Superior temporal gyrus (tissue), 1 donor: ENCODE measurements at regions not wholly inside any gene's neighbourhood (a gene's known extent, or its start where the extent isn't known, plus 50 kb on each side); places are given as distances from the start of the nearest gene placed in this dataset.
"Not testable (repeated sequence)": the region's sequence is repeated elsewhere in the genome, so short reads cannot be mapped to it uniquely, and the experiment has no call there.

Source experiments
- DNase-seq: peaks from one replicate; pipeline ENCODE4 v3.0.0-alpha.2; 2016; ENCODE audit errors: extremely low spot score

DNA sequence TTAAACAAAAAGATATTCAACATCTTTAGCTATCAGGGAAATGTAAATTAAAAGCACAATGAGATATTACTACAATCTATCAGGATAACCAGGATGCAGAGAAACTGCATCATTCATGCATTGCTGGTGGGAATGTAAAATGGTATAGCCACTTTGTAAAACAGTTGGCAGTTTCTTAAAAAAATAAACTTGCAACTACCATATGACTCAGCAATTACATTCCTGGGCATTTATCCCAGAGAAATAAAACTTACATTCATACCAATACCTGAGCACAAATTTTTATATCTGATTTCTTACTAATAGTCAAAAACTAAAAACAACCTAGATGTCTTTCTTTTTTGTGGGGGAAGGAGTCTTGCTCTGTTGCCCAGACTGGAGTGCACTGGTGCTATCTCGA lies 190.3 kb upstream of the TAB2 start:
- DNase-seq: no peak

DNA sequence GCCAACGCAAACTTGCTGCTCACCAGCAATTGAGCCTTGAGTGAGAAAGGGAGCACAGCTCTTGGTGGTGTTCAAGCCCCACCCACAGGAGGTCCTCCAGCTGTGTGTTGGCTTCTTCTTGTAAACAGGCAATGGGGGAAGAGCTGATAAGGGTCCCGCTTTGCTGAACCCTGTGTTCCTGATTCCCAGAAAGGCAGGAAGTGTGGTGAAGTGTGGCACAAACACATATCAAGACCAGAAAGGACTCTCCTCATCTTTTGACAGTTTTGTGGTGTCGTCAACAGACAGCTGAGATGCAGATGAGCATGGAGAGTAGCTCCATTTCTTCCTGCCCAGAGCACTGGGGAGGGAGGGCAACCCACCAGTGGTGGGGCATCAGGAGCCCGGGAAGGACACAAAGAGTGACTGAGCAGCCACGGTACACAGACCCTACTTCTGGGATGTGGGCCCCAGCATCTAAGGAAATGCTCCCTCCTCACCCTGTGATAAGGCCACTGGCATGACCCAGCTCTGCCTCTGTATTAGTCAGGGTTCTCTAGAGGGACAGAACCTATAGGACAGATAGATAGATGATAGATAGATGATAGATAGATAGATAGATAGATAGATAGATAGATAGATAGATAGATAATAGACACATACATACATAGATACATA lies 188.9 kb upstream of the TAB2 start:
- DNase-seq: no peak

GRCh38 chr6:149129371-149130077 lies 188.0 kb upstream of the TAB2 start:
- DNase-seq: no peak

- no peak for DNase-seq
Observed at GRCh38 chr6:149130090-149130489, 187.4 kb upstream of the TAB2 start.

GRCh38 chr6:149130508-149130907 lies 187.0 kb upstream of the TAB2 start:
- DNase-seq: no peak

GRCh38 chr6:149131891-149132290 lies 185.6 kb upstream of the TAB2 start:
- no peak for DNase-seq

- no peak for DNase-seq
Observed at GRCh38 chr6:149132336-149132735, 185.2 kb upstream of the TAB2 start.

GRCh38 chr6:149134511-149134933 lies 183.0 kb upstream of the TAB2 start:
- no peak for DNase-seq

DNA sequence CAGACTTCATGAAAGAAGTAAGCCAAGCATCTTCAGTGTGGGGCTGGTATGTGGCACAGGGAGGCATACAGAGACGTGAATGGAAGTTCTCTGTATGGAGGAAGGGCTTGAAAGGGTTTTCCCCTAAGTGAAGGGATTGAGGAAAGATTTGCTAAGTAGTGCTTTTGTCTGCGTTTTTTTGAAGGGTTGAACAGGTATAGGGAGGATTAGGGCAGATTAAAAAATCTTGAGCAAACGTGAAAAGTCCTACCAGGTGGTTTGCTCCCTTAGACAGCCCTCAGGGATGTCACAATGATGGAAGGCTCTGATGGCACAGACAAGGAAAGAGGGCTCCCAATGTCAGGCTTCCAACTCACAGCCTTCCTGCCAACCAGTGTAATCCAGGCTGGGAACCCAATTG lies 181.7 kb upstream of the TAB2 start:
- no peak for DNase-seq

DNA sequence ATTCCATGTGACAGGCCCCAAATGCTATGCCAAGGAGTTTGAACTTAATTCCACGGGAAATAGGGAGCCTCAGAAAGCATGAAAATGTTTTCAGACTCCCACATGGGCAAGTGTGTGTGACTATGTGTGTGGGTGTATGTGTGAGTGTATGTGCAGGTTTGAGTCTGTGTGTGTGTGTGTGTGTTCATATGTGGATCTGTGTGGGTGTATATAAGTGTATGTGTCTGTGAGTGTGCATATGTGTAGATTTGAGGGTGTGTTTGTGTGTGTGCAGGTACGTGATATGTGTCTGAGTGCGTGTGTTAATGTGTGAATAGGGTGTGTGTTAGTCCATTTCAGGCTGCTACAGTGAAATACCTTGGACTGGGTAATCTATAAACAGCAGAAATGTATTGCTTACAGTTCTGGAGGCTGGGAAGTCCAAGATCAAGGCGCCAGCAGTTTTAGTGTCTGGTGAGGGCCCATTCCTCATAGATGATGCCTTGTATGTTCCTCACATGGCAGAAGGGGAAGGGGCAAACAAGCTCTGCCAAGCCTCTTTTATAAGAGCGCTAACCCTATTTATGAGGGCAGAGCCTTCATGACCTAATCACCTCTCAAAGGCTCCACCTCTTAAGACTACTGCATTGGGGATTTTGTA lies 181.1 kb upstream of the TAB2 start:
- DNase-seq: no peak

GRCh38 chr6:149136913-149137286 lies 180.6 kb upstream of the TAB2 start:
- DNase-seq: no peak

DNA sequence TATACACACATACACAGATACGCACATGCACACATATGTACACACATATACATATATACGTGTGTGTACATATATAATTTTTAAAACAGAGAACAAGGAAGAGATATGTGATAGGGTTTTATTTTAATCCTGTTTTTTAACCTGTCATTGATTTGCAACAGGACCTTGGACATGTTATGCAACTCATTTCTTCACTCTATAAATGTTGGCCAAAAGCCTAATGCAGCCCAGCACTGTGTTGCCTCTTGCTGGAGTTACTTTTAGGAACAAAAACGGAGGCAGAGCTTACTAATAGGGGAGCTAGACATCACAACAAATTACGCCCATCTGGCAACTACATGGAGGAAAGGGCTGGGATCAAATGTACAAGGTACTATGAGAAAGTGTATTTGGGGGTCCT lies 179.9 kb upstream of the TAB2 start:
- DNase-seq: no peak

DNA sequence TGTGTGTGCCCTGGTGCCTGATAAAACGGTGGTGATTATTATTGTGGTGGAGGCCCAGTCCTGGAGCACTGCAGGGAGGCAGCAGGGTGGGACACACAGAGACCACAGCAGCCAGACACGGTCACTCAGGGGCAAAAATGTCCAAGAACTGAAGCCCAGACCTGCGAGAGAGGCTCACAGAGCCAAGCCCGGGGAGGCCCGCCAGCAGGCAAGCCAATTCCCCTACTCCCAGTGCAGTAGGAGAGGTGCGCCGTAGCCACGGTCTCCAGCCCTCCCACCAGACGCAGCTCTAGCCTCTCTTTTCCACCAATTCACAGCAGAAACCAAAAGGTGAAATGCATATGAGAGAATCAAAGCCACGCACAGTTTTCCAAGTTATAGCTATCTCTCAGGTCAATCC lies 179.4 kb upstream of the TAB2 start:
- DNase-seq: no peak

GRCh38 chr6:149138699-149139294 lies 178.7 kb upstream of the TAB2 start:
- DNase-seq: no peak

- DNase-seq: no peak
Observed at GRCh38 chr6:149139782-149140136, 177.8 kb upstream of the TAB2 start.

GRCh38 chr6:149140137-149140909 lies 177.2 kb upstream of the TAB2 start:
- DNase-seq: no peak

- DNase-seq: no peak
Observed at GRCh38 chr6:149140910-149141290, 176.6 kb upstream of the TAB2 start.

GRCh38 chr6:149142924-149143429 lies 174.5 kb upstream of the TAB2 start:
- DNase-seq: no peak

DNA sequence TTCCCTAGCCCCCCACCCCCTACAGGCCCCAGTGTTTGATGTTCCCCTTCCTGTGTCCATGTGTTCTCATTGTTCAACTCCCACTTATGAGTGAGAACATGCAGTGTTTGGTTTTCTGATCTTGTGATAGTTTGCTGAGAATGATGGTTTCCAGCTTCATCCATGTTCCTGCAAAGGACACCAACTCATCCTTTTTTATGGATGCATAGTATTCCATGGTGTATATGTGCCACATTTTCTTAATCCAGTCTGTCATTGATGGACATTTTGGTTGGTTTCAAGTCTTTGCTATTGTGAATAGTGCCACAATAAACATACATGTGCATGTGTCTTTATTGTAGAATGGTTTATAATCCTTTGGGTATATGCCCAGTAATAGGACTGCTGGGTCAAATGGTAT lies 171.7 kb upstream of the TAB2 start:
- DNase-seq: not testable (repeated sequence)

- DNase-seq: no peak
Observed at GRCh38 chr6:149147195-149147594, 170.3 kb upstream of the TAB2 start.

- no peak for DNase-seq
Observed at GRCh38 chr6:149147938-149148718, 169.4 kb upstream of the TAB2 start.
